A172 (cell line): ENCODE measurements at regions not wholly inside any gene's neighbourhood (a gene's known extent, or its start where the extent isn't known, plus 50 kb on each side); places are given as distances from the start of the nearest gene placed in this dataset.
"Not testable (repeated sequence)": the region's sequence is repeated elsewhere in the genome, so short reads cannot be mapped to it uniquely, and the experiment has no call there.

Experiments
- DNase-seq: peaks from one replicate; pipeline ENCODE4 v3.0.0-alpha.2; 2015; ENCODE audit warnings: low spot score

GRCh38 chr6:170149681-170150589 is 140.9 kb downstream of the DLL1 start:
- no peak for DNase-seq

GRCh38 chr6:170148709-170149470 is 142.0 kb downstream of the DLL1 start:
- no peak for DNase-seq

GRCh38 chr6:170147832-170148708 is 142.8 kb downstream of the DLL1 start:
- DNase-seq, result no peak

- DNase-seq, result no peak
These were observed 143.7 kb downstream of the DLL1 start for GRCh38 chr6:170147056-170147787.

DNA sequence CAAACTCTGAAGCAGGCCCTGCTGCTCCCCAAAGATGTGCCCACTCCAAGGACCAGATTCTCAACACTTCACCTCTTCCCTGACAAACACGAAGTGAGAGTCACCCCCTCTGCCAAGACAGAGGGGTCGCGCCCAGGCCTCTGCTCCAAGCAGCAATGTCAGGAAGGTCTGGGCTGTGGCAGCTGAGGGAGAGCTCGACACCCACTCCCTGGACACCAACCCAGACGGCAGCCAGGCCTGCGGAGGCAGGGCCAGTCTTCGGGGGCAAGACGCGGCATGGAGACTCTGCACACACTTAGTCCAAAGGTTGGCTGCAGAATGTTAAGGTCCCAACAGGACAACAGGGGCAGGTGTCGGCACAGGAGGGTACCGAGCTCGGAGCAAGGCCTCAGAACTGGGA is 144.2 kb downstream of the DLL1 start:
- no peak for DNase-seq

DNA sequence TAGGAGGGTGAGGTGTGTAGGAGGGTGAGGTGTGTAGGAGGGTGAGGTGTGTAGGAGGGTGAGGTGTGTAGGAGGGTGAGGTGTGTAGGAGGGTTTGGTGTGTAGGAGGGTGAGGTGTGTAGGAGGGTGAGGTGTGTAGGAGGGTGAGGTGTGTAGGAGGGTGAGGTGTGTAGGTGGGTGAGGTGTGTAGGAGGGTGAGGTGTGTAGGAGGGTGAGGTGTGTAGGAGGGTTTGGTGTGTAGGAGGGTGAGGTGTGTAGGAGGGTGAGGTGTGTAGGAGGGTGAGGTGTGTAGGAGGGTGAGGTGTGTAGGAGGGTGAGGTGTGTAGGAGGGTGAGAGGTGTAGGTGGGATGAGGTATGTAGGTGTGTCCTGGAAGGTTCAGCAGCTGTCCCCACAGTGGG is 144.7 kb downstream of the DLL1 start:
- not testable (repeated sequence) for DNase-seq

DNA sequence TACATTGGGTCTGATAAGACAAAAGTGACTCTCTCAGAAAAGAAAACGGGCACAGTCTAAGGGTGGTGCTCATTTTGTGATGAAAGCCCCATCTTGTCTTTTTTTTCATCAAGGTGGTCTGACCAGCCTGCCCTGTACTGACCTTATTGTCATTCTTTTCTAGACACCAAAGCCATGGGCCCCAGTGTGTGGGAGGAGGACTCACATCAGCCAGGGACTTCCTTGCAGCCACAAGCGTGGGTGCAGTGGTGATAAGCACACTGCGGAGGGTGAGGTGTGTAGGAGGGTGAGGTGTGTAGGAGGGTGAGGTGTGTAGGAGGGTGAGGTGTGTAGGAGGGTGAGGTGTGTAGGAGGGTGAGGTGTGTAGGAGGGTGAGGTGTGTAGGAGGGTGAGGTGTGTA is 145.2 kb downstream of the DLL1 start:
- not testable (repeated sequence) for DNase-seq

DNA sequence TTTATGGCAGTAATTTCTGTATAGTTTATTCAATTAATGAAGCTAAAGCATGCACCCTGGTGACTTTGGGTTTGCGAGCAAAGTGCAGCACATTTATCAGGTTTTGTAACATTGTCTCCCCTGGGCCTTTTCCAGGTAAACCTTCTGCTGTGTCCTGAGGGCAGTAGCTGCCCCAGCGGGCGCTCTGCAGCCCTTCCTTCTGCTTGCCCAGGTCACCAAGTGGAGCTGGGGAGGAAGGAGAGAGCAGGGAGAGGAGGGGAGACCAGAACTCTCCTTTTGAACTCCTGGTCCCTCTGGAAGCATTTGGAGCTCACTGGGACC is 145.6 kb downstream of the DLL1 start:
- DNase-seq, result no peak

GRCh38 chr6:170144571-170145271 is 146.2 kb downstream of the DLL1 start:
- DNase-seq, result no peak

- DNase-seq, result no peak
These were observed 147.3 kb downstream of the DLL1 start for GRCh38 chr6:170143401-170144150.

- no peak for DNase-seq
These were observed 148.3 kb downstream of the DLL1 start for GRCh38 chr6:170142559-170142958.

DNA sequence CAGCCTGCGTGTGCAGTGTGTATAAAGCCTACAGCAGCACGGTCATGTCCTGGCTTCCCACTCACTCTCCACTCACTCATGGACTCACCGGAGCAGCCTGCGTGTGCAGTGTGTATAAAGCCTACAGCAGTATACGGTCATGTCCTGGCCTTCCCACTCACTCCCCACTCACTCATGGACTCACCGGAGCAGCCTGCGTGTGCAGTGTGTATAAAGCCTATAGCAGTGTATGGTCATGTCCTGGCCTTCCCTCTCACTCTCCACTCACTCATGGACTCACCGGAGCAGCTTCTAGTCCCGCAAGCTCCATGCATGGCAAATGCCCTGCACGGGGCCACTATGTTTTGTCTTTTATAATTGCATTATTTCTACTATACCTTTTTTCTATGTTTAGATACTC is 149.8 kb downstream of the DLL1 start:
- DNase-seq, result not testable (repeated sequence)

DNA sequence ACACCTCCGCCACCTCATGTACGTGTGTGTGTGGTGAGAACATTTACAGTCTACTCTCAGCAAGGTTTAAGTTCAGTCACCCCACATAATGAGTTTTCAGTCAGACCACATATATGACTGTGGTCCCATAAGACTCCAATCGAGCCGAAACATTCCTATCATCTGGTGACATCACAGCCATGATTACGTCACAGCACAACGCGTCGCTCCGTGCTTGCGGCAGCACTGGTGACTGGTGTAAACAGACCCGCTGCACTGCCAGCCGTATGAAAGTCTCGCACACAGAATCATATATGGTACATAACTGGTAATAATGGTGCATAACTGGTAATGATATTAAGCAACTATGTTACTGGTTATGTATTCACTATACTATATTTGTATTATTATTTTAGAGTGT is 150.7 kb downstream of the DLL1 start:
- no peak for DNase-seq

- DNase-seq, result no peak
These were observed 151.3 kb downstream of the DLL1 start for GRCh38 chr6:170139531-170139930.

DNA sequence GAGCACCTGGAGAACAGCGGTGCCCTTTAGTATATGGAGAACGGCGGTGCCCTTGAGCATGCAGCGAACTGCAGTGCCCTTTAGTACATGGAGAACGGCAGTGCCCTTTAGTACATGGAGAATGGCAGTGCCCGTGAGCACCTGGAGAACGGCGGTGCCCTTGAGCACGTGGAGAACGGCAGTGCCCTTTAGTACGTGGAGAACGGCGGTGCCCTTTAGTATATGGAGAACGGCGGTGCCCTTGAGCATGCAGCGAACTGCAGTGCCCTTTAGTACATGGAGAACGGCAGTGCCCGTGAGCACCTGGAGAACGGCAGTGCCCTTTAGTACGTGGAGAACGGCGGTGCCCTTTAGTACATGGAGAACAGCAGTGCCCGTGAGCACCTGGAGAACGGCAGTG is 151.8 kb downstream of the DLL1 start:
- DNase-seq, result not testable (repeated sequence)

DNA sequence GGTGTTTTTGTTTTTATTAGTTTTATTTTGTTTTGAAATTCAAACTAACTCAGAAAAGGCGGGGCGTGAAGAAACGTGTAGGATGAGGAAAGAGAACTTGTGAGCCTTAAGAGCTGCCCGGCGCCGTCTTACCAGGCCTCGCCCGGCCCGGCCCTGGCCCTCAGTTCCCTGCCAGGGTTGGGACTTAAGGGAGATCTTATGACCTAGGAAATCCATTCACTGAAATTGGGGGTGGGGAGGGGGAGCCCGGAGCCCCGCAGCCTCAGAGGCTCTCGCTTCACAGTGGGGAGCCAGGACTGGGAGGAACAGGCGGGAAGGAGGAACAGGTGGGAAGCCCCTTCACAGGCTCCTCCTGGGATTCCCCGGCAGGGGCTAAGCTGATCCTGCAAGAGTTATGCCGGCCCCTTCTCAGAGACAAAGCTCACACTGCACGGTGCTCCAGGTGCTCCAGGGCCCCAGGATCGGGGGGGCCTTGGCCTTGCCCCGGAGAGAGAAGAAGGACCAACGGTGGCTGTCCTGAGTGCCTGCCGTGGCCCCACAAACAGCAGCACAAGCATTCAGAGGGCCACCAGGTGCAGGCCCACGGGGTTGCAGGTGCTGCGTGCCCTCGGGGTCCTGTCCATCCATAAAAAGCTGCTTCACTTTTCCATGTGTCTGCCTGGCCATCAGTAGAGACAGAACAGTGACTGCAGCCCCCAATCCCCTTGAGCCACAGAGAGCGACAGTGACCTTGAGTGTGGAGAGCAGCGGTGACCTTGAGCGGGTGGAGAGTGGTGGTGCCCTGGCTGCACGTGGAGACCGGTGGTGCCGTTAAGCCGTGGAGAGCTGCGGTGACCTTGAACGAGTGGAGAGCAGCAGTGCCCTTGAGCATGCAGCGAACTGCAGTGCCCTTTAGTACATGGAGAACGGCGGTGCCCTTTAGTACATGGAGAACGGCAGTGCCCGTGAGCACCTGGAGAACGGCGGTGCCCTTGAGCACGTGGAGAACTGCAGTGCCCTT is 152.7 kb downstream of the DLL1 start:
- DNase-seq, result no peak

DNA sequence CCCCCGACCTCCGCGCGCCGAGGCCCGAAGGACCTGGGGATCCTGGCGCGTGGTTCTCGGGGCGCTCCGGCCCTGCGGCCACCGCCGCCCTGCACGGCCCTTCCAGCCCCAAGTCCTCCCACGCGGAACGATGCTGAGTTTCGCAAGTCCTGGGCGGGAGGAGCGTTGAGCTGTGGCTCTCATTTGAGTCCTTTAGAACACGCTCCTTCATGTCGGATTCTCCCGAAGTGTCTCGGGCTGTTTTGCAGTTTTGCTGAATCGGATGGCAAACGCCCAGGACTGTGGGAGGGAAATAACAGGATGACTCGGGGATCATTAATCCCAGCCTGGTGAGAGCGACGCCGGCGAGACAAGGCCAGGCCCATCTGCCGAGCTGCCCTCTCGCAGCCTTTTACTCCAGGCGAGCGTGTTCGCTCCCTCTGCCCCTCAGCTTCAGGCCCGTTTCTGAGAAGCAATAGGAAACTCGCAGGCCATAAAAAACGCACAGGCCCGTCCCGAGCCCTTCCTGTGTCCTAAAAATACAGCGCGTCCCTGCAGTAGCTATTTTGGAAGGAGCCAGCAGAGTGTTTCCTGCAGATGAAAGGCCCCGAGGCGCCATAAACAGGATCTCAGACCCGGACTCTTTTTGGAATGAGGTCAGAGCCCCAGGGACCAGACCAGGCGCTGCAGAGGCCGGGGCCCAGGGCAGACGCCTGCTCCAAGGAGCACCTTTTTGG is 153.5 kb downstream of the DLL1 start:
- DNase-seq, result no peak

GRCh38 chr6:170136541-170137175 is 154.2 kb downstream of the DLL1 start:
- no peak for DNase-seq
